SK-N-SH (cell line): ENCODE measurements at regions not wholly inside any gene's neighbourhood (a gene's known extent, or its start where the extent isn't known, plus 50 kb on each side); places are given as distances from the start of the nearest gene placed in this dataset.

Source experiments
- CTCF ChIA-PET: fragments of 300-600, 350-600 bp; formaldehyde crosslinking; extraction: SDS; loops from one replicate; lab custom pipeline; 2021; lab: Yijun Ruan, JAX
- POLR2A ChIA-PET: fragments of 350-600 bp; sonication (Branson Sonifier 250); formaldehyde crosslinking; extraction: SDS; loops from one replicate; lab custom pipeline; 2020; ENCODE audit warnings: antibody characterized with exemption, inconsistent platforms; lab: Yijun Ruan, JAX
- DNase-seq: peaks from one replicate; pipeline ENCODE4 v3.0.0; 2012
- H2AFZ ChIP-seq: fragments of 200-600 bp; sonication (generic); 2 replicates; pipeline ENCODE4 v1.8.1; 2016; ENCODE audit warnings: antibody characterized with exemption, mild to moderate bottlenecking, low read depth
- H3F3A ChIP-seq: fragments of 200-600 bp; sonication (generic); replicated peaks from 2 replicates; pipeline ENCODE3; 2016; ENCODE audit warnings: antibody characterized with exemption, mild to moderate bottlenecking; ENCODE audit not compliant: insufficient read depth
- H3K27ac ChIP-seq, 2 experiments: fragments of 200-500 bp in 1 of 2; fragments of 200-600 bp in 1 of 2; sonication (Bioruptor generic) in 1 of 2; sonication (generic), shearing (Covaris generic) in 1 of 2; 2 replicates each; pipeline versions ENCODE4 v1.5.1 to v1.6.1; 2014 to 2016; ENCODE audit warnings: low read depth in 2 of 2, inconsistent platforms in 1 of 2, low read length in 1 of 2, mild to moderate bottlenecking in 1 of 2, mixed read lengths in 1 of 2
- H3K27me3 ChIP-seq: fragments of 200-600 bp; sonication (generic), shearing (Covaris generic); 2 replicates; pipeline ENCODE4 v1.6.1; 2016; ENCODE audit warnings: mixed run types; ENCODE audit not compliant: insufficient read depth
- H3K36me3 ChIP-seq, 2 experiments: fragments of 200-500 bp in 1 of 2; fragments of 200-600 bp in 1 of 2; sonication (Bioruptor generic) in 1 of 2; sonication (generic) in 1 of 2; replicated peaks in 1 of 2; 2 replicates each; pipeline versions ENCODE3 to v1.5.1; 2014 to 2016; ENCODE audit warnings: low read length in 1 of 2, mild to moderate bottlenecking in 1 of 2; ENCODE audit not compliant: insufficient read depth in 2 of 2, control insufficient read depth in 1 of 2
- H3K4me1 ChIP-seq, 2 experiments: fragments of 200-500 bp in 1 of 2; fragments of 200-600 bp in 1 of 2; sonication (Bioruptor generic) in 1 of 2; sonication (generic), shearing (Covaris generic) in 1 of 2; 2 replicates each; pipeline versions ENCODE4 v1.5.1 to v1.6.1; 2014 to 2016; ENCODE audit warnings: low read depth in 1 of 2, low read length in 1 of 2, mixed run types in 1 of 2; ENCODE audit not compliant: insufficient read depth in 2 of 2, control insufficient read depth in 1 of 2
- H3K4me2 ChIP-seq: fragments of 200-600 bp; sonication (generic), shearing (Covaris generic); 2 replicates; pipeline ENCODE4 v1.6.1; 2017; ENCODE audit warnings: mixed run types
- H3K4me3 ChIP-seq, 2 experiments: fragments of 200-500 bp in 1 of 2; fragments of 200-600 bp in 1 of 2; sonication (Bioruptor generic) in 1 of 2; sonication (generic), shearing (Covaris generic) in 1 of 2; 2 replicates each; pipeline versions ENCODE4 v1.5.1 to v1.8.1; 2014 to 2016; ENCODE audit warnings: low read depth in 2 of 2, inconsistent platforms in 1 of 2, low read length in 1 of 2, mild to moderate bottlenecking in 1 of 2, mixed read lengths in 1 of 2, moderate library complexity in 1 of 2
- H3K79me2 ChIP-seq: fragments of 200-600 bp; sonication (generic); 2 replicates; pipeline ENCODE4 v1.8.1; 2017; ENCODE audit warnings: mild to moderate bottlenecking; ENCODE audit not compliant: insufficient read depth
- H3K9ac ChIP-seq: fragments of 200-600 bp; sonication (generic); 2 replicates; pipeline ENCODE4 v1.6.1; 2017; ENCODE audit warnings: mixed run types
- H3K9me2 ChIP-seq: fragments of 200-600 bp; sonication (generic); 2 replicates; pipeline ENCODE4 v1.6.1; 2017; ENCODE audit warnings: mixed run types
- H3K9me3 ChIP-seq: fragments of 200-600 bp; sonication (generic); 2 replicates; pipeline ENCODE4 v1.6.1; 2017; ENCODE audit warnings: mixed run types, mild to moderate bottlenecking, moderate library complexity
- H4K20me1 ChIP-seq: fragments of 200-600 bp; sonication (generic); 2 replicates; pipeline ENCODE4 v1.6.1; 2017; ENCODE audit warnings: mild to moderate bottlenecking, mixed run types; ENCODE audit not compliant: insufficient read depth
- CTCF ChIP-seq: fragments of 200-600 bp; sonication (generic); IDR thresholded peaks from 2 replicates; pipeline ENCODE4 v1.6.1; 2017; ENCODE audit warnings: antibody characterized with exemption, mild to moderate bottlenecking, moderate library complexity
- ELF1 ChIP-seq: IDR thresholded peaks from 2 replicates; pipeline ENCODE4 v1.4.0; 2012
- FOSL2 ChIP-seq: IDR thresholded peaks from 2 replicates; pipeline ENCODE4 v1.4.0; 2012; ENCODE audit warnings: low read depth, mild to moderate bottlenecking, moderate library complexity, borderline replicate concordance
- FOXJ3 ChIP-seq: sonication (generic); formaldehyde crosslinking; IDR thresholded peaks from 2 replicates; pipeline ENCODE4 v1.5.1; 2020; ENCODE audit warnings: mild to moderate bottlenecking, missing genetic modification reagents
- JUND ChIP-seq: IDR thresholded peaks from 2 replicates; pipeline ENCODE4 v1.4.0; 2012
- MEF2A ChIP-seq: IDR thresholded peaks from 2 replicates; pipeline ENCODE4 v1.4.0; 2012; ENCODE audit warnings: low read depth, borderline replicate concordance
- NFIC ChIP-seq: IDR thresholded peaks from 2 replicates; pipeline ENCODE4 v1.4.0; 2012; ENCODE audit warnings: borderline replicate concordance
- NRF1 ChIP-seq: IDR thresholded peaks from 2 replicates; pipeline ENCODE4 v1.6.1; 2012; ENCODE audit warnings: low read depth, mild to moderate bottlenecking, low read length
- POLR2AphosphoS5 ChIP-seq: IDR thresholded peaks from 2 replicates; pipeline ENCODE4 v1.6.1; 2012; ENCODE audit warnings: low read depth, low read length
- RAD21 ChIP-seq: IDR thresholded peaks from 2 replicates; pipeline ENCODE4 v1.6.1; 2012; ENCODE audit warnings: mild to moderate bottlenecking, low read length
- RFX5 ChIP-seq: IDR thresholded peaks from 2 replicates; pipeline ENCODE4 v1.6.1; 2012; ENCODE audit warnings: mild to moderate bottlenecking, improper control_type of control experiment, low read length
- TAF1 ChIP-seq: IDR thresholded peaks from 2 replicates; pipeline ENCODE4 v1.6.1; 2012; ENCODE audit warnings: low read depth, mild to moderate bottlenecking, low read length, moderate library complexity, borderline replicate concordance
- TCF12 ChIP-seq: IDR thresholded peaks from 2 replicates; pipeline ENCODE4 v1.4.0; 2012
- TEAD4 ChIP-seq: IDR thresholded peaks from 2 replicates; pipeline ENCODE4 v1.4.0; 2012; ENCODE audit warnings: mild to moderate bottlenecking, borderline replicate concordance; ENCODE audit not compliant: insufficient read depth
- USF1 ChIP-seq: IDR thresholded peaks from 2 replicates; pipeline ENCODE4 v1.4.0; 2012; ENCODE audit warnings: low read depth, borderline replicate concordance
- YY1 ChIP-seq: IDR thresholded peaks from 2 replicates; pipeline ENCODE4 v1.4.0; 2012; ENCODE audit warnings: low read depth, mild to moderate bottlenecking
- WGBS: methylation state at CpG from one replicate; pipeline ENCODE4 v1.1.6; 2017; ENCODE audit warnings: low lambda C conversion rate; 5-methylcytosine and 5-hydroxymethylcytosine counted together
- TF ChIP-seq, protein P1 (sequence below): IDR thresholded peaks from 2 replicates; pipeline ENCODE4 v1.4.0; 2012; ENCODE audit warnings: low read depth, borderline replicate concordance

DNA sequence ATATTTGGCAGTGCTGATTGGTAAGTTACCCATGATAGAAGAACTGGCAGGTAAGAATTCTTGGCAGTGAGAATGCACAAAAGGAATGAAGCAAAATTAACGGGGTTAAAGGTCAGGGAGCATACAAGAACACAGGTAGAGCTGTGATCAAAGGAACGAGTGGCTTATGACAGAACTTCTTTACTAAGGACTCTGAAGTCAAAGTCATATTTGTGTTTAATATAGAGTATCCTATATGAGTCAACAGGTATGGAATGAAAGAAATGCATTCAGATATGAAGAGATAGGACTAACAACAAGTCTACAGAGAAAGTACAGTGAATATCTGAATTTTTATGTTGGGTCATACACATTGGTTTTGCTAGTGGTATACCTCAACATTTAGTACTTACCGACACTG is 209.0 kb upstream of the CITED2 start:
- peaks cover 16% of the 10 kb centered on the region for H3F3A ChIP-seq
- TF ChIP-seq TEAD4 (peak; percentile 24; the same call in 1 of the 2 replicates), TCF12 (no peak), USF1 (no peak), NRF1 (no peak), FOXJ3 (CRISPR knock-in tag) (no peak), CTCF (no peak), YY1 (no peak), NFIC (no peak), POLR2AphosphoS5 (no peak), ELF1 (no peak), FOSL2 (peak; percentile 11; the same call in 1 of the 2 replicates), RFX5 (no peak)
- TF ChIP-seq, protein P1, sequence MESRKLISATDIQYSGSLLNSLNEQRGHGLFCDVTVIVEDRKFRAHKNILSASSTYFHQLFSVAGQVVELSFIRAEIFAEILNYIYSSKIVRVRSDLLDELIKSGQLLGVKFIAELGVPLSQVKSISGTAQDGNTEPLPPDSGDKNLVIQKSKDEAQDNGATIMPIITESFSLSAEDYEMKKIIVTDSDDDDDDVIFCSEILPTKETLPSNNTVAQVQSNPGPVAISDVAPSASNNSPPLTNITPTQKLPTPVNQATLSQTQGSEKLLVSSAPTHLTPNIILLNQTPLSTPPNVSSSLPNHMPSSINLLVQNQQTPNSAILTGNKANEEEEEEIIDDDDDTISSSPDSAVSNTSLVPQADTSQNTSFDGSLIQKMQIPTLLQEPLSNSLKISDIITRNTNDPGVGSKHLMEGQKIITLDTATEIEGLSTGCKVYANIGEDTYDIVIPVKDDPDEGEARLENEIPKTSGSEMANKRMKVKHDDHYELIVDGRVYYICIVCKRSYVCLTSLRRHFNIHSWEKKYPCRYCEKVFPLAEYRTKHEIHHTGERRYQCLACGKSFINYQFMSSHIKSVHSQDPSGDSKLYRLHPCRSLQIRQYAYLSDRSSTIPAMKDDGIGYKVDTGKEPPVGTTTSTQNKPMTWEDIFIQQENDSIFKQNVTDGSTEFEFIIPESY, result no peak
- TF ChIP-seq, all 33 proteins: peak for 2
- no peaks in the 10 kb centered on the region for H3K27me3 ChIP-seq
- no peak overlapping the region for H3K4me2 ChIP-seq
- no peaks in the 10 kb centered on the region for H3K9me2 ChIP-seq
- WGBS, result 26% methylated on average over 3 of the region's 3 CpGs
- DNase-seq, result no peak
- H3K9ac ChIP-seq, result no peak overlapping the region
- POLR2A ChIA-PET, result no interaction called here
- no peaks in the 10 kb centered on the region for H3K36me3 ChIP-seq
- no peak overlapping the region for H3K4me3 ChIP-seq
- CTCF ChIA-PET, result no interaction called here
- H4K20me1 ChIP-seq, result no peaks in the 10 kb centered on the region
- peaks cover 0 to 20% of the 10 kb centered on the region in 2 experiments; a peak in 1 of 4 replicates for H3K4me1 ChIP-seq
- 0 out of 4 replicates have a peak overlapping the region, but pooled peaks of 1 of the 2 experiments have one; percentile 43 for H3K27ac ChIP-seq
- no peaks in the 10 kb centered on the region for H3K9me3 ChIP-seq
- no peaks in the 10 kb centered on the region for H3K79me2 ChIP-seq
- H2AFZ ChIP-seq, result no peak overlapping the region

DNA sequence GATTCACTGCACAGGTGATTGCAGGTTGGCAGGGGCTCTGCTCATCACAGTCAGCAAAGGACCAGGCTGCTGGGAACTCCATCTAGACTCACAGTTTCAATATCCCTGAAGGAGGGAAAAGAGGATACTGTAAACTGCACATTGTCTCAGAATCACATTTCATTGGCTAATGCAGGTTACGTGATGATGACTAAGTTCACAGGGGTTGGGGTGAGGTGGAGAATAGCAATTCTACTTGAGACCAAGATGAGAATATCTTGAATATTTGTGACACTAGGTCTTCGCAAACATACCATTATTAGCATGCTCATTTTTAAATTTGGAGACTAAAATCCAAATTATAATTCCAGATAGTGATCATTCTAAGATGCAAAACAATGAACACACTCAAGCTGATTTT is 208.5 kb upstream of the CITED2 start:
- no peaks in the 10 kb centered on the region for H3K9me3 ChIP-seq
- no peak for TF ChIP-seq TAF1
- TF ChIP-seq NFIC, result no peak
- no peak for TF ChIP-seq JUND
- TF ChIP-seq MEF2A, result no peak
- no peak for TF ChIP-seq NRF1
- TF ChIP-seq RFX5, result no peak
- no peak for TF ChIP-seq TEAD4
- no peak for TF ChIP-seq FOXJ3 (CRISPR knock-in tag)
- TF ChIP-seq POLR2AphosphoS5, result no peak
- TF ChIP-seq RAD21, result no peak
- WGBS, result 59% methylated on average over 2 of the region's 2 CpGs
- H3K9ac ChIP-seq, result no peak overlapping the region
- peaks cover 16% of the 10 kb centered on the region for H3F3A ChIP-seq
- H3K4me1 ChIP-seq, result peaks cover 0 to 17% of the 10 kb centered on the region in 2 experiments; a peak in 1 of 4 replicates
- ChIA-PET CTCF (no interaction called here), POLR2A (no interaction called here)
- H2AFZ ChIP-seq, result 0 out of 2 replicates have a peak overlapping the region, but pooled peaks have one; percentile 30
- H4K20me1 ChIP-seq, result no peaks in the 10 kb centered on the region
- no peak for DNase-seq
- no peaks in the 10 kb centered on the region for H3K27me3 ChIP-seq
- H3K4me2 ChIP-seq, result no peak overlapping the region
- H3K4me3 ChIP-seq, result no peak overlapping the region
- H3K27ac ChIP-seq, result peak overlapping the region in 1 of 2 experiments; percentile 43; a peak in 1 of 4 replicates
- no peaks in the 10 kb centered on the region for H3K9me2 ChIP-seq
- no peaks in the 10 kb centered on the region for H3K36me3 ChIP-seq
- no peaks in the 10 kb centered on the region for H3K79me2 ChIP-seq
